ENCODE measurements at regions not wholly inside any gene's neighbourhood (a gene's known extent, or its start where the extent isn't known, plus 50 kb on each side); places are given as distances from the start of the nearest gene placed in this dataset.
"Not testable (repeated sequence)": the region's sequence is repeated elsewhere in the genome, so short reads cannot be mapped to it uniquely, and the experiment has no call there.

GRCh38 chrX:40373641-40374040 lies 207.1 kb upstream of the ATP6AP2 start:
- no peak for DNase-seq (ENCODE audit: low read depth in 2 of 2)

GRCh38 chrX:40373025-40373424 lies 207.7 kb upstream of the ATP6AP2 start:
- no peak for DNase-seq (ENCODE audit: low read depth in 2 of 2)

GRCh38 chrX:40371376-40371775 lies 209.4 kb upstream of the ATP6AP2 start:
- no peak for DNase-seq (ENCODE audit: low read depth in 2 of 2)

- DNase-seq (ENCODE audit: low read depth in 2 of 2): no peak
Measured at GRCh38 chrX:40368611-40369061, 212.1 kb upstream of the ATP6AP2 start.

- DNase-seq (ENCODE audit: low read depth in 2 of 2): no peak
Measured at GRCh38 chrX:40366661-40367060, 214.1 kb upstream of the ATP6AP2 start.

GRCh38 chrX:40362291-40362690 lies 218.5 kb upstream of the ATP6AP2 start:
- not testable (repeated sequence) for DNase-seq (ENCODE audit: low read depth in 2 of 2)

- no peak for DNase-seq (ENCODE audit: low read depth in 2 of 2)
Measured at GRCh38 chrX:40360557-40360956, 220.2 kb upstream of the ATP6AP2 start.

- DNase-seq (ENCODE audit: low read depth in 2 of 2): no peak
Measured at GRCh38 chrX:40359593-40359992, 221.2 kb upstream of the ATP6AP2 start.

- no peak for DNase-seq (ENCODE audit: low read depth in 2 of 2)
Measured at GRCh38 chrX:40358994-40359393, 221.8 kb upstream of the ATP6AP2 start.

GRCh38 chrX:40349251-40349650 lies 231.5 kb upstream of the ATP6AP2 start:
- no peak for DNase-seq (ENCODE audit: low read depth in 2 of 2)

- no peak for DNase-seq (ENCODE audit: low read depth in 2 of 2)
Measured at GRCh38 chrX:40346379-40346778, 234.4 kb upstream of the ATP6AP2 start.

- DNase-seq (ENCODE audit: low read depth in 2 of 2): no peak
Measured at GRCh38 chrX:40343319-40343718, 237.5 kb upstream of the ATP6AP2 start.

GRCh38 chrX:40340116-40340515 lies 240.7 kb upstream of the ATP6AP2 start:
- no peak for DNase-seq (ENCODE audit: low read depth in 2 of 2)

- no peak for DNase-seq (ENCODE audit: low read depth in 2 of 2)
Measured at GRCh38 chrX:40333344-40333743, 235.6 kb upstream of the BCOR start.

GRCh38 chrX:40331762-40332161 lies 234.0 kb upstream of the BCOR start:
- no peak for DNase-seq (ENCODE audit: low read depth in 2 of 2)

- no peak for DNase-seq (ENCODE audit: low read depth in 2 of 2)
Measured at GRCh38 chrX:40331353-40331752, 233.6 kb upstream of the BCOR start.

GRCh38 chrX:40329616-40330015 lies 231.9 kb upstream of the BCOR start:
- no peak for DNase-seq (ENCODE audit: low read depth in 2 of 2)

- no peak for DNase-seq (ENCODE audit: low read depth in 2 of 2)
Measured at GRCh38 chrX:40327085-40327484, 229.3 kb upstream of the BCOR start.

- DNase-seq (ENCODE audit: low read depth in 2 of 2): no peak
Measured at GRCh38 chrX:40326186-40326965, 228.6 kb upstream of the BCOR start.

- no peak for DNase-seq (ENCODE audit: low read depth in 2 of 2)
Measured at GRCh38 chrX:40325161-40325560, 227.4 kb upstream of the BCOR start.

- DNase-seq (ENCODE audit: low read depth in 2 of 2): no peak
Measured at GRCh38 chrX:40323977-40324376, 226.2 kb upstream of the BCOR start.

- DNase-seq (ENCODE audit: low read depth in 2 of 2): no peak
Measured at GRCh38 chrX:40320819-40321218, 223.1 kb upstream of the BCOR start.

GRCh38 chrX:40318801-40319200 lies 221.0 kb upstream of the BCOR start:
- no peak for DNase-seq (ENCODE audit: low read depth in 2 of 2)

- DNase-seq (ENCODE audit: low read depth in 2 of 2): no peak
Measured at GRCh38 chrX:40318076-40318475, 220.3 kb upstream of the BCOR start.
